RKO (cell line): ENCODE measurements at regions not wholly inside any gene's neighbourhood (a gene's known extent, or its start where the extent isn't known, plus 50 kb on each side); places are given as distances from the start of the nearest gene placed in this dataset.
"Not testable (repeated sequence)": the region's sequence is repeated elsewhere in the genome, so short reads cannot be mapped to it uniquely, and the experiment has no call there.

ENCODE experiments used
- DNase-seq: peaks from one replicate; pipeline ENCODE4 v3.0.0-alpha.2; 2016; ENCODE audit warnings: low spot score

GRCh38 chr16:85275533-85276249, 163.4 kb upstream of the CIBAR2 start:
- DNase-seq: peak; percentile 23

DNA sequence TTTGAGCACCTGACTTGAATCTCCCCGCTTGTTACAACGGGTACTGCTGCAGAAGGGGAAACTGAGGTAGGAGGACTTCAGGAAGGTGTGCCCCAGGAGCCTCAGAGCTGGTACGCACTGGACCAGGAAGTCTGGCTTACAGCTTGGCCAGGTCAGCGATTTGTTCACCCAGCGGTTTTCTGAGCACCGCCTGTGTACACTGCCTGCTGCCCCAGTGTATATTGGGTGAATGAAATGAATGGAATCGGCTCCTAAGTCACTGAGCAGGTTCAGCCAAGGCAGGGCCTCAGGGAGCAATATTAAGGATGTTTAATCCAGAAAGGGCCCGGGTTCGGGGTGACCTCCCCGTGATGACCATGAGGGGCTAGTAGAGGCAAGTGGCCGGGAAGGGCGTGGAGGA, 164.0 kb upstream of the CIBAR2 start:
- DNase-seq: no peak

GRCh38 chr16:85276721-85277120, 164.4 kb upstream of the CIBAR2 start:
- no peak for DNase-seq

- no peak for DNase-seq
Measured at GRCh38 chr16:85278839-85279238, 166.6 kb upstream of the CIBAR2 start.

DNA sequence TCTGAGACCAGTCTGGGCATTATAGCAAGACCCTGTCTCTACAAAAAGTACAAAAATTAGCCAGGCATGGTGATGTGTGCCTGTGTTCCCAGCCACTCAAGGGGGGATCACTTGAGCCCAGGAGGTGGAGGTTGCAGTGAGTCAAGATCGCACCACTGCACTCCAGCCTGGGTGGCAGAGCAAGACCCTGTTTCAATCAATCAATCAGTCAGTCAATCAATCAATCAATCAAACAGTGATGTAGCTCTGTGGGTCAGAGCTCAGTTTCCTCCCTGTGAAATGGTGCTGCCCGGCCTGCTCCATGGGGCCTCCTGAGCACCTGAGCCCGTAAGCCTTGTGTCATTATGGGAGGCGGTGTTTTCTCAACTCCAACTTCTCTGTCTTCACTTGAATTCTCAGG, 167.1 kb upstream of the CIBAR2 start:
- DNase-seq: no peak

DNA sequence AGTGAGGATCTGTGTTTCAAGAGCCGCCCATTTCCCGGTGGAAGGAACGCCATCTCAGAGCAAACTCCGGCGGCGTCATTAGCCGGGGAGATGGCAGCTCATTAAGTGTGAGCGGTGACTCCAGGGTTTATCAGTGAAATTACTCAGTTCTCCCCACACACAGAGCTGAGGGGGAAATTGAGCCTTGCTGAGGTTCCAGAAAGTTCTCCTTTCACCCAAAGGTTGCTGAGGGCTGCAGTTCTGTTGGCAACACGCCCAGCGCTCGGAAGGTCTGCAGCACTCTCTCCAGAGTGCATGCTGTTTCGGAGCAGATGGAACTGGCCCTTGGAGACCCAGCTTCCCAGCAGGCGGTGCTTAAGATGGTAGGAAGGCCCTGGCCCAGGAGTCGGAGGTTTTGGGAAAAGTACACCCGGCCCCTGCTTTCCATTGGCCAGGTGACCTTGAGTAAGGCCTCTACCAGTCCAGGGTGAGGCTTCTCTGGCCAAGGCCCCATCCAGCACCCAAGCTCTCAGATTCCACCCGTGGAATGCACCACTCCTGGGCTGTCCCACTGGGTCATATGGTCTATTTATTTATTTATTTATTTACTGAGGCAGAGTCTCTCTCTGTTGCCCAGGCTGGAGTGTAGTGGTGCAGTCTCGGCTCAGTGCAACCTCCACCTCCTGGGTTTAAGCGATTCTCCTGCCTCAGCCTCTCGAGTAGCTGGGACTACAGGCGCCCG, 167.7 kb upstream of the CIBAR2 start:
- no peak for DNase-seq

GRCh38 chr16:85281181-85281580, 168.9 kb upstream of the CIBAR2 start:
- DNase-seq: no peak

DNA sequence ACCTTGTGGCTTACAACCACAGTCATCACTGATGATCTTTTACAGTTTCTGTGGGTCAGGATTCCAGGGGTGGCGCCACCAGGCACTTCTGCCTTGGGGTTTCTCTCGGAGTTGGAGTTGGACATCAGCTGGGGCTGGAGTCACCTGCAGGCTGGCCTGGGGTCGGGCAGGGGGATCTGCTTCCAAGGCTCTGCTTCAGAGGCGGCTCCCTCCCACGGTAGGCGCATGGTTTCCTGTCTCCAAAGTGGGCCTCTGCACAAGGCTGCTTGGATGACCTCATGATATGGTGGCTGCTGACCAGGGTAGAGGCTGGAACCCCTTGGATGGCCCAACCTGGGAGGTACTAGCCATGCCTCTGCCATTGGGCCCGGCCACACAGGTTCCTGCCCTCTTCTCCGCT, 170.6 kb upstream of the CIBAR2 start:
- DNase-seq: no peak

GRCh38 chr16:85283305-85284050, 171.2 kb upstream of the CIBAR2 start:
- no peak for DNase-seq

DNA sequence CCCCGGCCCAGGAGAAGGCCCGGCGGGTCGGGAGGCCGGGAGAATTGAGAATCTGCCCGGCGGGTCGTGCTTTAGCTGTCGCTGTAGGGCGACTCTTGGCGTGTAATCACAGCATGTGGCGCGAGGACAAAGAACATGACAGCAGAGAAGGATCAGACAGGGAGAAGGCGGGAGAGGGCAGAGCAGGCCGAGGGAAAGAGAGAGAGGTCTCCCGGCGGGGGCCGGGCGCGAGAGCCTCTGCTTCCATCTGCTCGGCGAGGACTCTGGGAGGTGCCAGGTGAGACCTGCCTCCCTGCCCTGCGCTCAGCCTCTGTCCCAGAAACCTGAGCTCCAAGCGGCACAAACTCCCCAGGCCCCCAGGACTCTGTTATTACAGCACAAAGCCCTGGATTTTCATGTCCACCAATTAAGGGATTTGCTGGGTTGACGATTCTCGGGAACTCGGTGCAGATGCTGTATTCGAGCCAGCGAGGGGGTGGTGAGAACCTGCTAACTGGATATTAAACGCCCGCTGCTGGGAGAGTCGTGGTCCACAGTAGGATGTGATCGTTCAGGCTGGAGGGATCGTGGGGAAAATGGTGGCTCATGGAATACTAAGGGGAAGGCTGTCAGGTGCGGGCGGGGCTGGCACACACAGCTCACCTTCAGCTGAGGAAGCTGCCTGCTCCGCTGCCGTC, 172.0 kb upstream of the CIBAR2 start:
- DNase-seq: no peak

- no peak for DNase-seq
Measured at GRCh38 chr16:85285681-85286065, 173.4 kb upstream of the CIBAR2 start.

GRCh38 chr16:85286066-85286831, 174.0 kb upstream of the CIBAR2 start:
- peak; percentile 46 for DNase-seq

- DNase-seq: no peak
Measured at GRCh38 chr16:85286951-85287814, 174.9 kb upstream of the CIBAR2 start.

DNA sequence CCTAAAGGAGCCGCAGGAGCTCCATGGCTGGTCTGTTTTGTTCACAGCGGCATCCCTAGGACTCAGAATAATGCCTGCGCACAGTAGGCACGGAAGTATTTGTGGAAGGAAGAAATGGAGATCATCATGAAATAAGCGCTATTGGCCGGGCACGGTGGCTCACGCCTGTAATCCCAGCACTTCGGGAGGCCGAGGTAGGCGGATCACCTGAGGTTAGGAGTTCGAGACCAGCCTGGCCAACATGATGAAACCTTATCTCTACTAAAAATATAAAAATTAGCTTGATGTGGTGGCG, 175.5 kb upstream of the CIBAR2 start:
- not testable (repeated sequence) for DNase-seq

GRCh38 chr16:85288341-85288868, 176.1 kb upstream of the CIBAR2 start:
- DNase-seq: no peak

GRCh38 chr16:85288869-85289660, 176.8 kb upstream of the CIBAR2 start:
- no peak for DNase-seq

DNA sequence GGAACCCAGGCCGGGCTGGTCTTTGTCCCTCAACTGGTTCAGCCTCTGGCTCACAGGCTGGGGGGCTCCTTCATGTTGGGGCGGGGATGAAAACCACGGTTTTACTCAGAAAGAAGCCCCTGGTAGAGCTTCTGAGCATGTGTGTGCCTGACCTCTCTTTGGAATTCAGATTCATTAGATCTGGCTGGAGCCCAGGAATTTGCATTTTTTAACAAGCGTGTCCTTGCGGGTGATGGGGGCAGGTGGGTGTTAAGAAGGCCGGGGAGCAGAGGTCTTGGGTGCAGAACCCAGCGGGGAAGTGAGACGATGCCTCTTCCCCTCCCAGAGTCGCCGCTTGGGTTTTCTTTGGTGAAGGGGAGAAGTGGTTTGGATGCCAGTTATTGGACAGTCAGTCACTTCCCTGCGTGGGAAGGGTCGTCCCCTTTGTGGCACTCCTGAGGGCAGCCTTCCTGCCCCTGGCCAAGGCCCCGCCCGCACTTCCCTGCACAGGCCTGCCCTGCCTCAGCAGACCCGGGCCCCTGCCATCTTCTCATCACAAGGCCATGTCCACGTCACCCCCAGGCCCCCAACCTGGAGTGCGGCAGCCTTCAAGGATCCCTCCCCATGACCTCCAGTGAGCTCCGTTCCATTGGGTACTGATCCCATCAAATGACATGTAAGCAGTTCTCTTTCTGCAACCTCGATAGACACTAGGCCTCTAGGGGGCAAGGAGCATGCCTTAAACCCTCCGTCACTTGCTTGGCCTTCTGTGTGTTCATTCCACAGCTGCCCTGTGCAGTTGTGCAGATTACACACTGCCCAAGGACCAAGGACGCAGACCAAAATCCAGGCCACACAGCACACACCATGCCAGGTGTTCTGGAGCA, 177.7 kb upstream of the CIBAR2 start:
- no peak for DNase-seq

DNA sequence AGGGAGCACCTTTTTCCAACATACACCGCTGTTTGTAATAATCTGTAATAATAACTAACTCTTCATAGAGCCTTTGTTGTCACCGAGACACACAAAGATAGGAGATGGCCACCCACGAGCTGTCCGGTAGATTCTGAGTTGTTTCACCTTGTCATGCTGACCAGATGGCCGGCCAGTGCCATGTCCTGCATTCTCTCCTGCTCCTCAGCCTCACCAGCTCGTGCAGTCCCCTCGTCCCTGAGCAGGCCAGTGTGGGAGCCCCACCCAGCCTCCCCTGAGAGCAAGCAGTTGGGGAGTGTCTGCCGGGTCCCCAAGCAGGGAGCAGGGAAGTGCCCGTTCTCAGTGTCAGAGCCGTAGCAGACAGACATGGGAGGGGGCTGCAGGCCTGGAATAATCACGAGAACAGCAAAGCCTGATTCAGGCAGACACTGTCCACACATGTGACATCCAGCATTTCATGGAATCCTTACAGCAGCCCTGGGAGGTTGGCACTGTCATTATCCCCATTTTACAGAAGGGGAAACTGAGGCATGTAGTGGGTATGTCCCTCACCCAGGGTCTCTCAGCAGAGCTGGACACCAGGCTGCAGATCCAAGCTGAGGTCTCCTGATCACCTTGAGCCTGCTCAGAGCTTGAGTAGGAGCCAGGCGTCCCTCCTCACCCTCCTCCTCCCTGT, 178.5 kb upstream of the CIBAR2 start:
- no peak for DNase-seq
